A673 (cell line): ENCODE measurements at regions not wholly inside any gene's neighbourhood (a gene's known extent, or its start where the extent isn't known, plus 50 kb on each side); places are given as distances from the start of the nearest gene placed in this dataset.

Experiments used
- BruUV-seq: library from RNA; stranded (reverse); fragments of 400-500 nt; replicated peaks from 2 replicates; lab custom pipeline; 2021; lab: Mats Ljungman, UMichigan
- CTCF ChIA-PET: fragments of 300-600 bp; sonication (Branson Sonifier 250); formaldehyde crosslinking; loops from one replicate; lab custom pipeline; 2022; ENCODE audit warnings: antibody characterized with exemption; lab: Charles Lee
- POLR2A ChIA-PET: fragments of 300-600 bp; sonication (Branson Sonifier 250); formaldehyde crosslinking; loops from one replicate; lab custom pipeline; 2022; ENCODE audit warnings: antibody characterized with exemption; ENCODE audit not compliant: low non-redundant PET; lab: Charles Lee
- DNase-seq: peaks from one replicate; pipeline ENCODE4 v3.0.0-alpha.2; 2015; ENCODE audit warnings: low spot score
- H3K27ac ChIP-seq: fragments of 200-600 bp; sonication (generic); 2 replicates; pipeline ENCODE4 v1.5.1; 2016; ENCODE audit warnings: mixed run types, low read depth, mild to moderate bottlenecking, mixed read lengths, antibody characterized with exemption, low read length; ENCODE audit not compliant: poor library complexity, severe bottlenecking
- H3K27me3 ChIP-seq: fragments of 200-600 bp; sonication (generic); replicated peaks from 2 replicates; pipeline ENCODE4 v1.6.1; 2017; ENCODE audit warnings: mixed run types, low read depth, mild to moderate bottlenecking, mixed read lengths, antibody characterized with exemption, low read length; ENCODE audit not compliant: insufficient read depth, poor library complexity
- H3K36me3 ChIP-seq: fragments of 200-600 bp; sonication (generic); 2 replicates; pipeline ENCODE4 v1.6.1; 2016; ENCODE audit warnings: mixed run types, mild to moderate bottlenecking, mixed read lengths, antibody characterized with exemption, low read length; ENCODE audit not compliant: insufficient read depth, poor library complexity, severe bottlenecking
- H3K4me1 ChIP-seq: fragments of 200-600 bp; sonication (generic); 2 replicates; pipeline ENCODE4 v1.6.1; 2017; ENCODE audit warnings: mixed run types, mild to moderate bottlenecking, mixed read lengths, antibody characterized with exemption, low read length; ENCODE audit not compliant: insufficient read depth, poor library complexity, severe bottlenecking
- H3K4me3 ChIP-seq: fragments of 200-600 bp; sonication (generic); 2 replicates; pipeline ENCODE4 v1.5.1; 2016; ENCODE audit warnings: low read depth, mixed run types, mild to moderate bottlenecking, mixed read lengths, low read length; ENCODE audit not compliant: poor library complexity, severe bottlenecking
- H3K9me3 ChIP-seq: fragments of 200-600 bp; sonication (generic); 2 replicates; pipeline ENCODE4 v1.6.1; 2016; ENCODE audit warnings: mixed run types, low read depth, mild to moderate bottlenecking, mixed read lengths, antibody characterized with exemption, low read length; ENCODE audit not compliant: poor library complexity, severe bottlenecking
- CTCF ChIP-seq: fragments of 300-800, 200-600 bp; sonication (generic); conservative IDR thresholded peaks from 2 replicates; pipeline ENCODE4 v1.5.1; 2017; ENCODE audit warnings: low read depth, mild to moderate bottlenecking, antibody characterized with exemption, low read length, moderate library complexity, mixed read lengths
- EZH2 ChIP-seq: fragments of 200-600 bp; sonication (generic); IDR thresholded peaks from 2 replicates; pipeline ENCODE4 v1.6.1; 2017; ENCODE audit warnings: borderline replicate concordance, low read depth, mild to moderate bottlenecking, mixed read lengths, antibody characterized with exemption, low read length; ENCODE audit not compliant: poor library complexity, severe bottlenecking
- intact Hi-C: fragments of 100-400 bp; cut with micrococcal nuclease; formaldehyde crosslinking; loops from one replicate; pipeline ENCODE4 v1.10.0; 2022; ENCODE audit not compliant: unreplicated experiment

GRCh38 chrX:38973322-38973721 is 172.1 kb downstream of the MID1IP1 start:
- Histone ChIP-seq H3K9me3 (no peaks in the 10 kb centered on the region), H3K36me3 (no peaks in the 10 kb centered on the region), H3K4me3 (no peak overlapping the region), H3K27ac (no peak overlapping the region), H3K4me1 (no peaks in the 10 kb centered on the region), H3K27me3 (no peaks in the 10 kb centered on the region)
- no TSS peak for BruUV-seq
- CTCF ChIA-PET: no interaction called here
- no peak for TF ChIP-seq EZH2
- no peak for TF ChIP-seq CTCF
- POLR2A ChIA-PET: no interaction called here
- no peak for DNase-seq
- intact Hi-C loops: no loop called here

- Histone ChIP-seq H3K4me3 (no peak overlapping the region), H3K27me3 (no peaks in the 10 kb centered on the region), H3K9me3 (no peaks in the 10 kb centered on the region), H3K36me3 (no peaks in the 10 kb centered on the region), H3K27ac (no peak overlapping the region), H3K4me1 (no peaks in the 10 kb centered on the region)
- TF ChIP-seq CTCF (no peak), EZH2 (no peak)
- BruUV-seq: no TSS peak
- no peak for DNase-seq
- intact Hi-C loops: no loop called here
- POLR2A ChIA-PET: no interaction called here
- CTCF ChIA-PET: no interaction called here
Observed at GRCh38 chrX:38974542-38974941, 173.3 kb downstream of the MID1IP1 start.

GRCh38 chrX:38975368-38975942 is 174.2 kb downstream of the MID1IP1 start:
- no peak for DNase-seq
- TF ChIP-seq EZH2 (no peak), CTCF (no peak)
- Histone ChIP-seq H3K4me3 (no peak overlapping the region), H3K27me3 (no peaks in the 10 kb centered on the region), H3K27ac (no peak overlapping the region), H3K4me1 (no peaks in the 10 kb centered on the region), H3K9me3 (no peaks in the 10 kb centered on the region), H3K36me3 (no peaks in the 10 kb centered on the region)
- intact Hi-C loops: no loop called here
- POLR2A ChIA-PET: no interaction called here
- no TSS peak for BruUV-seq
- CTCF ChIA-PET: no interaction called here
